ENCODE measurements at regions not wholly inside any gene's neighbourhood (a gene's known extent, or its start where the extent isn't known, plus 50 kb on each side); places are given as distances from the start of the nearest gene placed in this dataset.

DNA sequence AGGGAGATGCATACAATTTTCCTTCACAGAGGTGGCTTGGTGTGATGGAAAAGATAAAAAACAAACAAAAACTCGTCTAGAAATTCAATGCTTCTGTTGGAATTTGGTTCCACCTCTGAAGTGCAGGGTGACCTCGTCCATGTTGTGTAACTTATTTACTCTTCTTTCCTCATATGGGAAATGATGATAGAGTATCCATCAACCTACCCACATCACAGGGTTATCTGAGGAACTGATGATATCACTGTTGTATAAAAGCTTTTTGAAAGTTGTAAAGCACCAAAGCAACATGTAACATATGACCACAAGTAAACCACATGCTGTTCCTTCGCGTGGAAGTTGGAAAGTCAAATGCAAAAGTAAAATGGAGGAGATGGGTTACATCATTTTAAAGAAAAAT lies 212.0 kb upstream of the SGK1 start:
- Histone ChIP-seq H3K36me3 (ENCODE audit: control insufficient read depth in 1 of 2, insufficient read depth in 2 of 2, low read length in 2 of 2) (no peaks in the 10 kb centered on the region), H3K14ac (ENCODE audit: low read length) (no peak overlapping the region), H3K4me2 (ENCODE audit: low read length) (no peak overlapping the region), H2BK5ac (ENCODE audit: low read depth, low read length, poor library complexity) (no peak overlapping the region), H4K8ac (ENCODE audit: low read depth, low read length) (no peak overlapping the region), H2AFZ (ENCODE audit: insufficient read depth, low read length, poor library complexity) (no peak overlapping the region), H3K23ac (ENCODE audit: low read length) (no peak overlapping the region), H3K79me1 (ENCODE audit: low read length) (peaks cover 7% of the 10 kb centered on the region), H3K79me2 (ENCODE audit: control insufficient read depth, insufficient read depth, low read length, poor library complexity) (peaks cover 3% of the 10 kb centered on the region), H3K27me3 (ENCODE audit: insufficient read depth, low read length) (no peaks in the 10 kb centered on the region), H2BK12ac (ENCODE audit: low read length) (no peak overlapping the region), H2AK5ac (ENCODE audit: low read length) (no peak overlapping the region), H3K4me1 (ENCODE audit: control insufficient read depth in 1 of 2, insufficient read depth in 2 of 2, low read length in 2 of 2) (peaks cover 3 to 4% of the 10 kb centered on the region in 2 experiments), H3K9me3 (ENCODE audit: insufficient read depth, low read depth, low read length) (no peaks in the 10 kb centered on the region), H3K4me3 (ENCODE audit: low read depth, low read length) (no peak overlapping the region), H4K12ac (ENCODE audit: low read depth, low read length) (no peak overlapping the region), H4K91ac (ENCODE audit: low read depth, low read length) (no peak overlapping the region), H3K9ac (ENCODE audit: low read length) (no peak overlapping the region), H3K27ac (ENCODE audit: low read depth, low read length) (no peak overlapping the region), H3K18ac (ENCODE audit: low read length) (no peak overlapping the region), H3K4ac (ENCODE audit: low read depth, low read length) (no peak overlapping the region), H2BK120ac (ENCODE audit: insufficient read depth, low read length, poor library complexity) (no peak overlapping the region)
- peak; percentile 17 to 86 for DNase-seq
- no CpG with 5 or more reads among the region's 4 CpGs for WGBS (ENCODE audit: extremely low coverage, insufficient coverage, insufficient read length)

DNA sequence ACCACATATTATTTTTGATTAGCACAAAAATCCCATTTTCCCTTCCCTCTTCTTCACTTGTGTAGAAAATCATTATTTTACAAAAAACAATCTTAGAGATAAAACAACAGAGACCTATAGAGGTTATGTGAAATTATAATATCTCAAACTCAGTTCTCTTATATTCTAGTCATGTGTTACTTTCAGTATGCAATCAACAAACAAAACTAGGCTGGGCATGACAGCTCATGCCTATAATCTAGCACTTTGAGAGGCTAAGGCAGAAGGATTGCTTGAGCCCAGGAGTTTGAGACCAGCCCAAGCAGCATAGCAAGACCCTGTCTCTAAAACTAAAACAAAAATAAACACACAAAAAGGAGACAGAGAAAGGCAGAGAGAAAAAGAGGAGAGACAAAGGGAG lies 211.4 kb upstream of the SGK1 start:
- peaks cover 7% of the 10 kb centered on the region for H3K79me1 ChIP-seq (ENCODE audit: low read length)
- no peak overlapping the region for H2AFZ ChIP-seq (ENCODE audit: insufficient read depth, low read length, poor library complexity)
- no peaks in the 10 kb centered on the region for H3K27me3 ChIP-seq (ENCODE audit: insufficient read depth, low read length)
- H4K12ac ChIP-seq (ENCODE audit: low read depth, low read length), result no peak overlapping the region
- no peak for DNase-seq
- no peak overlapping the region for H3K14ac ChIP-seq (ENCODE audit: low read length)
- H3K23ac ChIP-seq (ENCODE audit: low read length), result no peak overlapping the region
- no peak overlapping the region for H3K18ac ChIP-seq (ENCODE audit: low read length)
- H4K91ac ChIP-seq (ENCODE audit: low read depth, low read length), result peak overlapping the region; percentile 58
- no peak overlapping the region for H3K27ac ChIP-seq (ENCODE audit: low read depth, low read length)
- no peak overlapping the region for H3K4ac ChIP-seq (ENCODE audit: low read depth, low read length)
- no peak overlapping the region for H3K9ac ChIP-seq (ENCODE audit: low read length)
- H3K9me3 ChIP-seq (ENCODE audit: insufficient read depth, low read depth, low read length), result no peaks in the 10 kb centered on the region
- H3K4me3 ChIP-seq (ENCODE audit: low read depth, low read length), result no peak overlapping the region
- H3K4me2 ChIP-seq (ENCODE audit: low read length), result no peak overlapping the region
- peaks cover 3% of the 10 kb centered on the region for H3K79me2 ChIP-seq (ENCODE audit: control insufficient read depth, insufficient read depth, low read length, poor library complexity)
- peaks cover 3 to 4% of the 10 kb centered on the region in 2 experiments for H3K4me1 ChIP-seq (ENCODE audit: control insufficient read depth in 1 of 2, insufficient read depth in 2 of 2, low read length in 2 of 2)
- no peak overlapping the region for H2BK120ac ChIP-seq (ENCODE audit: insufficient read depth, low read length, poor library complexity)
- H2AK5ac ChIP-seq (ENCODE audit: low read length), result no peak overlapping the region
- no peak overlapping the region for H4K8ac ChIP-seq (ENCODE audit: low read depth, low read length)
- H2BK5ac ChIP-seq (ENCODE audit: low read depth, low read length, poor library complexity), result peak overlapping the region; percentile 57
- no peak overlapping the region for H2BK12ac ChIP-seq (ENCODE audit: low read length)
- no peaks in the 10 kb centered on the region for H3K36me3 ChIP-seq (ENCODE audit: control insufficient read depth in 1 of 2, insufficient read depth in 2 of 2, low read length in 2 of 2)

DNA sequence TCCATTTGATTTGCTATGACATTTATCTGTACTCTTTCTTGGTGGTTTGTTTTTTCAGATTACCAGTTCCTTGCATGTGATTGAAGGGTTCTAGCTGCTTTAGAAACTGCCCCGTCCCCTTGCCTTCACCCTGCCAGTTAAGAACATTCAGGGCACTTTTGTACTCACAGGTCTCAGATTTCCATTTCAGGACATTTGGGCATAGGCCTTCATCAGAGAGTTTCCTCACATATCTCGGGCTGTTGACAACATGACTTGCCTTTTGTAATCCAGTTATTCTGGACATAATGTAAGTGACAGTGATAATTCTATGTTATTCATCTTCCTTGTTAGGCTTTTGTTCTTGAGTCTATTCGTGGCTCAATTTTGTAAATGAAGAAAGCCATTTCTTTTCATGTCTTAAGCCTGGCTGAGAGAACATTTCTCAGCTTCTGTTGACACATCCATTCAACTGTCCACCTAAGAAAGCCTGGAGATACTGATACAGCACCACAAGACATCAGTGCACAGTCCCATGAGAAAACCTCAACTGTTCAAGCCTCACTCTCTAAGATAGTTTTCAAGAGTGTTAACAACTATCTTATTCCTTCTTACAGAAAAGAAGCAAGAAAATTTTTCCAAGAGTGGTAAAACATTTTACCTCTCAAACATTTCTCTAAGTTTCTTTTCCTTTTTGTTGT lies 209.3 kb upstream of the SGK1 start:
- no peak overlapping the region for H3K4me3 ChIP-seq (ENCODE audit: low read depth, low read length)
- H2BK5ac ChIP-seq (ENCODE audit: low read depth, low read length, poor library complexity), result no peak overlapping the region
- H3K4me2 ChIP-seq (ENCODE audit: low read length), result no peak overlapping the region
- H2AK5ac ChIP-seq (ENCODE audit: low read length), result no peak overlapping the region
- no peaks in the 10 kb centered on the region for H3K27me3 ChIP-seq (ENCODE audit: insufficient read depth, low read length)
- no peak overlapping the region for H3K27ac ChIP-seq (ENCODE audit: low read depth, low read length)
- H3K36me3 ChIP-seq (ENCODE audit: control insufficient read depth in 1 of 2, insufficient read depth in 2 of 2, low read length in 2 of 2), result no peaks in the 10 kb centered on the region
- peaks cover 7% of the 10 kb centered on the region for H3K79me1 ChIP-seq (ENCODE audit: low read length)
- no peaks in the 10 kb centered on the region for H3K9me3 ChIP-seq (ENCODE audit: insufficient read depth, low read depth, low read length)
- no peak overlapping the region for H3K18ac ChIP-seq (ENCODE audit: low read length)
- H3K14ac ChIP-seq (ENCODE audit: low read length), result no peak overlapping the region
- H4K12ac ChIP-seq (ENCODE audit: low read depth, low read length), result no peak overlapping the region
- peaks cover 3 to 4% of the 10 kb centered on the region in 2 experiments for H3K4me1 ChIP-seq (ENCODE audit: control insufficient read depth in 1 of 2, insufficient read depth in 2 of 2, low read length in 2 of 2)
- H2BK12ac ChIP-seq (ENCODE audit: low read length), result peak overlapping the region; percentile 71
- no peak overlapping the region for H3K9ac ChIP-seq (ENCODE audit: low read length)
- H4K8ac ChIP-seq (ENCODE audit: low read depth, low read length), result no peak overlapping the region
- no peak overlapping the region for H2BK120ac ChIP-seq (ENCODE audit: insufficient read depth, low read length, poor library complexity)
- WGBS (ENCODE audit: extremely low coverage, insufficient coverage, insufficient read length), result no CpG with 5 or more reads among the region's 3 CpGs
- DNase-seq, result no peak
- H2AFZ ChIP-seq (ENCODE audit: insufficient read depth, low read length, poor library complexity), result no peak overlapping the region
- H3K4ac ChIP-seq (ENCODE audit: low read depth, low read length), result no peak overlapping the region
- no peak overlapping the region for H3K23ac ChIP-seq (ENCODE audit: low read length)
- H4K91ac ChIP-seq (ENCODE audit: low read depth, low read length), result no peak overlapping the region
- H3K79me2 ChIP-seq (ENCODE audit: control insufficient read depth, insufficient read depth, low read length, poor library complexity), result peaks cover 3% of the 10 kb centered on the region

DNA sequence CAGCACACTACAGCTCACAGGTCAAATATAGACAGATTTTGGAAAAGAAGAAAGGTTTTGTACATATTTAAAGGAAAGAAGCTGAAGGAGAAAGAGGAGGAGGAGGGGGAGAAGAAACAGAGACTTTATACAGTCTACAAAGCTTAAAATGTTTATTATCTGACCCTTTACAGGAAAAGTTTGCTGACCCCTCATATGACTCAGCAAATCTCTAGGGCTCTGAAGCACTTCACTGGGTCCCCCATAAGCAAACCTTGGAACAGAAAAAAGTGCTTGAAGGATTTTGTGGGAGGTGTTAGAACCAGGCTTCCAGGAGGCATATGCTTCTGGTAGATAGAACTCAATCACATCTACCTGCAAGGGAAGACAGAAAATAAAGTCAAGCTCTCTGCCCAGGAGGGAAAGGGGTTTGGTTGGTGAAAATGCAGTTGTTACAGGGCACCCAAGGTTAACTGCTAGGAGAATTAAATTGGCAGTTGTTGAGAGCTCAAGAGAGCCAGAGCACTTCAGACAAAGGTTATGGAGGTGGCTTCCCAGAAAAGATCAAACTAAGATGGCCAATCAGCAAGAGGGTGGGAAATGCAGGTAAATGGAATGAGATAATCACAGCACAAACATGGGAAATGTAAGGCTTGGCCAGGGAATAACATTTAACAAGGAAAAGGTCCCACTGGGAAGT lies 207.4 kb upstream of the SGK1 start:
- H3K4me2 ChIP-seq (ENCODE audit: low read length), result no peak overlapping the region
- H4K91ac ChIP-seq (ENCODE audit: low read depth, low read length), result no peak overlapping the region
- H2BK12ac ChIP-seq (ENCODE audit: low read length), result peak overlapping the region; percentile 23
- H3K18ac ChIP-seq (ENCODE audit: low read length), result no peak overlapping the region
- no peak overlapping the region for H2BK120ac ChIP-seq (ENCODE audit: insufficient read depth, low read length, poor library complexity)
- H2AFZ ChIP-seq (ENCODE audit: insufficient read depth, low read length, poor library complexity), result no peak overlapping the region
- no peak overlapping the region for H3K14ac ChIP-seq (ENCODE audit: low read length)
- H3K4me3 ChIP-seq (ENCODE audit: low read depth, low read length), result no peak overlapping the region
- no peak for DNase-seq
- H3K4ac ChIP-seq (ENCODE audit: low read depth, low read length), result no peak overlapping the region
- H3K79me2 ChIP-seq (ENCODE audit: control insufficient read depth, insufficient read depth, low read length, poor library complexity), result no peaks in the 10 kb centered on the region
- H4K8ac ChIP-seq (ENCODE audit: low read depth, low read length), result no peak overlapping the region
- H3K4me1 ChIP-seq (ENCODE audit: control insufficient read depth in 1 of 2, insufficient read depth in 2 of 2, low read length in 2 of 2), result peaks cover 0 to 4% of the 10 kb centered on the region in 2 experiments
- peaks cover 2% of the 10 kb centered on the region for H3K79me1 ChIP-seq (ENCODE audit: low read length)
- no peak overlapping the region for H2AK5ac ChIP-seq (ENCODE audit: low read length)
- no peak overlapping the region for H3K27ac ChIP-seq (ENCODE audit: low read depth, low read length)
- no peak overlapping the region for H3K23ac ChIP-seq (ENCODE audit: low read length)
- no peaks in the 10 kb centered on the region for H3K27me3 ChIP-seq (ENCODE audit: insufficient read depth, low read length)
- no peak overlapping the region for H3K9ac ChIP-seq (ENCODE audit: low read length)
- H3K36me3 ChIP-seq (ENCODE audit: control insufficient read depth in 1 of 2, insufficient read depth in 2 of 2, low read length in 2 of 2), result no peaks in the 10 kb centered on the region
- H2BK5ac ChIP-seq (ENCODE audit: low read depth, low read length, poor library complexity), result no peak overlapping the region
- no peak overlapping the region for H4K12ac ChIP-seq (ENCODE audit: low read depth, low read length)
- no peaks in the 10 kb centered on the region for H3K9me3 ChIP-seq (ENCODE audit: insufficient read depth, low read depth, low read length)
